HT-29 (cell line): ENCODE measurements at regions not wholly inside any gene's neighbourhood (a gene's known extent, or its start where the extent isn't known, plus 50 kb on each side); places are given as distances from the start of the nearest gene placed in this dataset.

ENCODE experiments used
- DNase-seq: peaks from one replicate; pipeline ENCODE4 v3.0.0-alpha.2; 2015; ENCODE audit warnings: low spot score

GRCh38 chr11:26231252-26231661 lies 100.7 kb upstream of the ANO3 start:
- no peak for DNase-seq

GRCh38 chr11:26234451-26234850 lies 97.5 kb upstream of the ANO3 start:
- peak; percentile 22 for DNase-seq

- no peak for DNase-seq
These were observed 88.5 kb upstream of the ANO3 start for GRCh38 chr11:26243426-26243825.

- DNase-seq, result no peak
These were observed 87.7 kb upstream of the ANO3 start for GRCh38 chr11:26244207-26244606.

GRCh38 chr11:26245046-26245445 lies 86.9 kb upstream of the ANO3 start:
- DNase-seq, result no peak

GRCh38 chr11:26247340-26247739 lies 84.6 kb upstream of the ANO3 start:
- no peak for DNase-seq

GRCh38 chr11:26248661-26249060 lies 83.3 kb upstream of the ANO3 start:
- DNase-seq, result no peak

- no peak for DNase-seq
These were observed 77.6 kb upstream of the ANO3 start for GRCh38 chr11:26254378-26254777.

GRCh38 chr11:26263769-26264168 lies 68.2 kb upstream of the ANO3 start:
- DNase-seq, result no peak

GRCh38 chr11:26264266-26264665 lies 67.7 kb upstream of the ANO3 start:
- DNase-seq, result no peak

- DNase-seq, result no peak
These were observed 62.8 kb upstream of the ANO3 start for GRCh38 chr11:26268980-26269660.

- DNase-seq, result no peak
These were observed 60.3 kb upstream of the ANO3 start for GRCh38 chr11:26271666-26272065.

- peak; percentile 91 for DNase-seq
These were observed 55.0 kb upstream of the ANO3 start for GRCh38 chr11:26276798-26277424.

GRCh38 chr11:26278354-26278753 lies 53.6 kb upstream of the ANO3 start:
- DNase-seq, result no peak
